Kidney epithelial cell (primary cell): ENCODE measurements at regions not wholly inside any gene's neighbourhood (a gene's known extent, or its start where the extent isn't known, plus 50 kb on each side); places are given as distances from the start of the nearest gene placed in this dataset.

Experiments used
- DNase-seq: peaks from one replicate; pipeline ENCODE4 v3.0.0-alpha.2; 2010; ENCODE audit warnings: low read depth
- H3K27me3 ChIP-seq: 2 replicates; pipeline ENCODE4 v1.6.0; 2011; ENCODE audit warnings: low read length; ENCODE audit not compliant: control insufficient read depth, insufficient read depth
- H3K36me3 ChIP-seq: 2 replicates; pipeline ENCODE4 v1.5.1; 2011; ENCODE audit warnings: low read length; ENCODE audit not compliant: control insufficient read depth, insufficient read depth
- H3K4me3 ChIP-seq: 2 replicates; pipeline ENCODE4 v1.5.1; 2011; ENCODE audit warnings: low read depth, mild to moderate bottlenecking, control low read depth, low read length
- TF ChIP-seq, protein P1 (sequence below): IDR thresholded peaks from 2 replicates; pipeline ENCODE4 v1.5.1; 2011; ENCODE audit warnings: mild to moderate bottlenecking, moderate library complexity, low read length, control low read depth, inconsistent platforms; ENCODE audit not compliant: insufficient read depth, poor library complexity, severe bottlenecking

GRCh38 chr18:10298346-10298745 is 156.1 kb upstream of the APCDD1 start:
- Histone ChIP-seq H3K27me3 (no peaks in the 10 kb centered on the region), H3K4me3 (no peak overlapping the region), H3K36me3 (no peaks in the 10 kb centered on the region)
- TF ChIP-seq, protein P1, sequence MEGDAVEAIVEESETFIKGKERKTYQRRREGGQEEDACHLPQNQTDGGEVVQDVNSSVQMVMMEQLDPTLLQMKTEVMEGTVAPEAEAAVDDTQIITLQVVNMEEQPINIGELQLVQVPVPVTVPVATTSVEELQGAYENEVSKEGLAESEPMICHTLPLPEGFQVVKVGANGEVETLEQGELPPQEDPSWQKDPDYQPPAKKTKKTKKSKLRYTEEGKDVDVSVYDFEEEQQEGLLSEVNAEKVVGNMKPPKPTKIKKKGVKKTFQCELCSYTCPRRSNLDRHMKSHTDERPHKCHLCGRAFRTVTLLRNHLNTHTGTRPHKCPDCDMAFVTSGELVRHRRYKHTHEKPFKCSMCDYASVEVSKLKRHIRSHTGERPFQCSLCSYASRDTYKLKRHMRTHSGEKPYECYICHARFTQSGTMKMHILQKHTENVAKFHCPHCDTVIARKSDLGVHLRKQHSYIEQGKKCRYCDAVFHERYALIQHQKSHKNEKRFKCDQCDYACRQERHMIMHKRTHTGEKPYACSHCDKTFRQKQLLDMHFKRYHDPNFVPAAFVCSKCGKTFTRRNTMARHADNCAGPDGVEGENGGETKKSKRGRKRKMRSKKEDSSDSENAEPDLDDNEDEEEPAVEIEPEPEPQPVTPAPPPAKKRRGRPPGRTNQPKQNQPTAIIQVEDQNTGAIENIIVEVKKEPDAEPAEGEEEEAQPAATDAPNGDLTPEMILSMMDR = no peak
- DNase-seq = no peak

DNA sequence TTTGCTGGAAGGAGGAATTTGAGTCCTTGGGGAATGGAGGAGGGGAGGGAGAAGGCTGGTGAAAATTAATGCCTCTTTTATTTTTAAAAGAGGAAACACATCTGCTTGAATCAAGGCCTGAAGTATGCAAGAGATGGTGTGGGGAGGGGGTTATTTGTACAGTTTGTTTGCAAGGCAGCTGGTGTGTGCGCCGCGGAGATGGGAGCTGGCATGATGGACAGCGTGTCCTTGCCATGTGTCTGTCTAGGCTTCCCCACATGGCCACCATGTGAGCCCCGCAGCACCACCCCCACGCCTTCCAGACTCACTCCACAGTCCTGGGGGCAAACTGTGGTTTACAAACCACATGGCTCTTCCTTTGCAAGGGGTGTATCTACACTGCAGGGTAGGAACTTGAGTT is 154.8 kb upstream of the APCDD1 start:
- no peak for DNase-seq
- Histone ChIP-seq H3K27me3 (no peaks in the 10 kb centered on the region), H3K36me3 (no peaks in the 10 kb centered on the region), H3K4me3 (no peak overlapping the region)
- TF ChIP-seq, protein P1 = no peak

DNA sequence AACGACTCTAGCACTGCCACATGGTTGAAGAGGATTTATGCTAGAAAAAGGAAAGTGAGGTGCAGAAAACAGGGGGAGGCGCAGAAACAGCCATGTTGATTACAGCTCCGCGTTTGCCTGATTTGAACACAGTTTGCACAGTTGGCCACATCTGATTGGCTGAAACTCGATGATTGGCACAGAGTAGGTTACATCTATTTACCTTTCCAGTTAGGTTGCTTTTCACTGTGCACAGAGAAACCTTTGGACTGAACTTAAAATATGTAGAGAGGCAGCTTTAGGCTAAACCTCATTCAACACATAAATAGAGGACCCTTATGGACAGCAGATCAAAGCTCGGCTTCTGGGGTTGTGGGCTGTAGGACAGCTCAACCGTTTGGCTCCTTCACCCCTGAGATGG is 153.7 kb upstream of the APCDD1 start:
- no peak for DNase-seq
- no peak overlapping the region for H3K4me3 ChIP-seq
- TF ChIP-seq, protein P1 = no peak
- H3K36me3 ChIP-seq = no peaks in the 10 kb centered on the region
- H3K27me3 ChIP-seq = no peaks in the 10 kb centered on the region

DNA sequence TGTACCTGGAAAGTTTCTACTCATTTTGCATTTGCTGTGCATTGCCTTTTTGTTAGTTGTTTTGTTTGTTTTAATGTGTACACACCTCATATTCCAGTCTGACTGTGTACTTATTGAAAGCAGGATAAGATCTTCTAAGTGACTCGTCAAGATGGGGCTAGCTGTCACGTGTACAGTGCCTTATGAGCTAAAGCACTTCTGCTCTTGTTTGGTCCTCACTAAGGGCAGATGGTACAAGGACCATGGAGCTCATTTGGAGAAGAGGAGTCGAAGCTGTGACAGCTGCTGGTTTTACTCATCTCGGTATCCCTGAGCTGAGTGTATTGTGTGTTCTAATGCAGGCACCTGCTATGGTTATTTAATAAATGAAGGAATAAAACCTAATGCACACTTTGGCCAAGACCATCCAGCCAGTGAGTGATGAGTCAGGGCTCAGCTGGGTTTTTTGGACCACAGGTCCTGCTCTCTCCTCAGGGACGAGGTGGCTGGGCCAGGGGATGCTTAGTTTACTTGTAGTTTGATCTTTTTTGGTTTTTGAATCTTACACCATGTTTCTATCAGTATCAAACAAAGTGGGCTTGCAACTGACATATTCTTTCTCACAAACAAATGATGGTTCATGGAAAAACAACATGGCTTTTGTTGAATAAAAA is 152.5 kb upstream of the APCDD1 start:
- Histone ChIP-seq H3K27me3 (no peaks in the 10 kb centered on the region), H3K4me3 (no peak overlapping the region), H3K36me3 (no peaks in the 10 kb centered on the region)
- TF ChIP-seq, protein P1 = no peak
- no peak for DNase-seq

GRCh38 chr18:10303171-10303570 is 151.3 kb upstream of the APCDD1 start:
- no peak for DNase-seq
- H3K36me3 ChIP-seq = no peaks in the 10 kb centered on the region
- no peak overlapping the region for H3K4me3 ChIP-seq
- H3K27me3 ChIP-seq = no peaks in the 10 kb centered on the region
- TF ChIP-seq, protein P1 = no peak

GRCh38 chr18:10304853-10305252 is 149.6 kb upstream of the APCDD1 start:
- Histone ChIP-seq H3K4me3 (no peak overlapping the region), H3K36me3 (no peaks in the 10 kb centered on the region), H3K27me3 (no peaks in the 10 kb centered on the region)
- TF ChIP-seq, protein P1 = no peak
- no peak for DNase-seq
